ENCODE measurements at regions not wholly inside any gene's neighbourhood (a gene's known extent, or its start where the extent isn't known, plus 50 kb on each side); places are given as distances from the start of the nearest gene placed in this dataset.

- DNase-seq (ENCODE audit: low read depth) = no peak
Measured at GRCh38 chr11:70026726-70027125, 51.4 kb upstream of the ANO1 start.

- no peak for DNase-seq (ENCODE audit: low read depth)
Measured at GRCh38 chr11:70027451-70027850, 50.7 kb upstream of the ANO1 start.

- DNase-seq (ENCODE audit: low read depth) = no peak
Measured at GRCh38 chr11:70028147-70028855, 49.8 kb upstream of the ANO1 start.

Data from T follicular helper cell (primary cell).